ENCODE measurements at regions not wholly inside any gene's neighbourhood (a gene's known extent, or its start where the extent isn't known, plus 50 kb on each side); places are given as distances from the start of the nearest gene placed in this dataset.

DNA sequence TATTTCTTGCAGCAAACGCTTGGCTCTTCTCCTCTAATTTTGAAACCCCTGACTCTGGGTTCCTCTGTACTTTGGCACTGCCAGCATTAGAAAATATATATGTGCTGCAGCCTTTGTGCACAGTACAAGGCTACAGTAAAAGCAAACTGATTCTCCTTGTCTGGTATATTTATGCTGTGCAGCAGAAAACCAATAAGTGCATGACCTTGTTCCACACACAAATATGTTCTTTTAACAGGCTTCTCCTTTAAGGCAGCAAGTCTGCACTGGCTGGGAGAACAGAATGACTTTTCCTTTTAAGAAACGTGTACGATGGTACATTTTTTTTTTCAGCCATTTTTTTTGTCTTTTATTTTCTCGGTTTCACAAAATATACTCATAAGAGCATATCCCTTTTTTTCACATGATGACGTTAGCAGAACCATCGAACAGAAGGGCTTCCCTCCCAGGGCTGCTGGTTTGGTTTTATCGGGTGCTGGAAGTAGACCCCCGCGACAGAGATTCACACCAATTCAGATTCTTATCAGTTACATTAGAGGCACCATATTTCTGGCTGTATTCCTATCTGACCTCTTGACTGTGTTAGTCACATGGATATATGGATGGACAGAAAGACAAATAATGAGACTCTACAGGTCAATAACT is 129.9 kb upstream of the ARID1B start:
- DNase-seq, result no peak

- DNase-seq, result no peak
Measured at GRCh38 chr6:156646496-156646895, 130.7 kb upstream of the ARID1B start.

GRCh38 chr6:156645097-156645496 is 132.1 kb upstream of the ARID1B start:
- no peak for DNase-seq

DNA sequence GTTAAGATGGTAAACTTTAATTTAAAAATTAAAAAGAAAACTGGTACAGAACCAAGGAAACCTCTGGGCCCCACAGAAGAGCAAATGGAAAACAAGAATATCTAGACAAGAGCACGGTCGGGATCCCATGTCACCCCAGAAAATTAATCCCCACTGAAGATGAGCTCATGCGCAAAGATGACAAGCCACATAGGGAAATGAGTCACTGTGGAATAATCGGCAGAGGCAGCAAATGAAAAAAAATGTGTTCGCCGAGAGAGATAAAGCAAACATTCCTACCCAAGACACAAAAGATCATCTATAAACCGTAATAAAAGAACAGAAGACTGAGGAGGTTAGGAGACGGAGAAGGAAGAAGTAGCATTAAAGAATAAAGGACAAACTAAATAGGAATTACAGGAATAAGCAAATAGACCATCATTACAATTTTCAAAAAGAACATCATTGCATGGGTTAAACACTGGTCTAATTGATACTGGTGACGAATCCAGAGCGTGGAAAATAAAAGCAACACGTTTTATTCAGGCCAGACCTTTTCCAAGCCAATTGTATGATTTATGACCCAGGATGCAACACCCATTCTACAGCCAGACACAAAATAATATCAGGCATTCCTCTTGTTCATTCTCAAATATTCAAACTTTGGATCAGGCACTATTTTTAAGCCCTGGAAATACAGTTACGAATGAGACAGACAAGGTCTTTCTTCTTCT is 138.0 kb upstream of the ARID1B start:
- DNase-seq, result no peak

- DNase-seq, result no peak
Measured at GRCh38 chr6:156638581-156638980, 138.6 kb upstream of the ARID1B start.

DNA sequence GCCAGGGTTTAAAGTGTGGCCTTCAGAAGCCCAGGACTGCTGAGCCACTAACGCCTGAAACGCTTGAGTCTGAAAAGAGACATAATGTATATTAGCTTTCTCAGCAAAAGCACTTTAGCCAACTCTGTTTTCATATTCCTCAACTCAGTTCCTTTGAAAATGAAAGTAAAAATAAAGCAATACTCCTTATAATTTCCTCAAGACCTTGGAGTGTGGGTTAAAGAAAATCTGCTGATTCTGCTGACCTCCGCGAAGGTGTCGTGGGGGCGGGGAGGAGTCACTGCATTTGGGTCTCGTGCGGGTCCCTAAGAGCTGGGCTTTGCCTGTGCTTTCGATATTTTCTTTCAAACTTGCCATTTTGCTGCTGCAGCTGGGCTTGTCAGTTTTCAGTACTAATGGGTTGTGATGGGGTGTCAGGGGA is 142.2 kb upstream of the ARID1B start:
- no peak for DNase-seq

DNA sequence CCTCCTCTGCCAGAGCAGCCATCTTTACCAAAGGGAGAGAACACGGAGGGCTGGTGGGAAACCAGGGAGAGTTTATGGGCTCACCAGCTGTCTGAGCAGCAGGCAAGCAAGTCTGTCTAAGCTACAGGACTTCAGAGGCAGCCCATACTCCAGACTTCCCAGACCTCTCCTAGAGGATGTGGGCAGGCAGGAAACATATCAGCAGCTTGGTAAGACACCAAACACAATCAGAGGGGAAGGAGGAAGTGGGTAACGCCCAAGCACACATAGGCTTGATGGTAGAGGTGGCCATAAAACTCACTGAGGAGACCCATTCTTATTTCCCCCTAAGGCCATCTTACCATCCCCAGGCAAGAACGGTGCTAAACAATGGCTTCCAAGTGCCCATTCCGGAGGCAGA is 143.1 kb upstream of the ARID1B start:
- no peak for DNase-seq

DNA sequence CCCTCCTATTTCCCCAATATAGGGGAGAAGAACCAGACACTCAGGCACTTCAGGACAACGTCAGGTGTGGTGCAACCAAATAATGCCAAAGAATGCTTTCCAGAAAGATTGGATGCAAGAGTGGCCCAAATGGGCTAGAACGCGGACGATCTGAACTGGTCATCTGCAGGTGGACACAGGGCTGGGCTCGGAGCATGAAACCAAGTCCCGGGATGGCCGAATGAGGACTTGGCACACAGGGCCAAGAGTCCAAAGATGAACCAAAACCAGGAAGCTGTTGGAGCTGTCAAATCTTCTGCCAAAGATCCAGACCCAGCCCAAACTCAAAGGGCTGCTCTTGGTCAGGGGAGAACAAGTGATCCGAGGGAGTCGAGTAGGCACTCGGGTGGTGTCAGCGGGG is 143.9 kb upstream of the ARID1B start:
- DNase-seq, result no peak

- DNase-seq, result no peak
Measured at GRCh38 chr6:156630613-156631302, 146.4 kb upstream of the ARID1B start.

GRCh38 chr6:156628805-156629204 is 148.4 kb upstream of the ARID1B start:
- no peak for DNase-seq

- DNase-seq, result no peak
Measured at GRCh38 chr6:156627524-156627923, 149.7 kb upstream of the ARID1B start.

DNA sequence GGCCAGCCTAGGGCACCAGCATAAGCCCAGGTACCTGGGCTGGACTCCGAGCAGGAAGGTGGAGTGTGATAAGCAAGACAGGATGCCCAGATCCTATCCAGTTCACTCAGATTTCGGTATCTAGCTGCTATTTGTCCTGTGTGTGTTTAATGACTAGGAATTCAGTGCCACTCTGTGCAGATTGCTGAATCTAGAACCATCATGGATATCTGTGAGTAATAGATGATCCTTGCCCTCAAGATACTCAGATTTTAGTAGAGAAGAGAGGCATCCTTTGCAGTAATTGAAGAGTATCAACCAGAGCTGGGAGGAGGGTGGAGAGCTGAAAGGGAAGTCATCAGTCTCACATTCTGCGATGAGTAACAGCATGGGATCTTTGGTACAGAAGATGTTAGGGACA is 155.0 kb upstream of the ARID1B start:
- DNase-seq, result no peak

DNA sequence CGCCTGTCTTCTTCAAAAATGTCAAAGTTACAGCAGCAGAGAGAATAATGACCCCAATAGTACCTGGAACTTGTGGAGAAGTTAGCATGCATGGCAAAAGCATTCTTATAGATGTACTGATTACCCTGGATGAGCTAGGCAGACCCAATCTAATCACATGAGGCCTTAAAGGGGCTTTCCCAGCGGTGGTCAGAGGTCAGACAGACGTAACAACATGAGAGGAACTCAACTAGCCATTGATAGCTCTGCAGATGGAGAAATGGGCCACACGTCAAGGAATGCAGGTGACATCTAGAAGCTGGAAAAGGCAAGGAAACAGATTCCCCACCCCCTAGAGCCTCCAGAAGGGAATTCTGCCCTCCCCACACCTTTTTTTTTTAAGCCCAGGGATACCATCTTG is 156.8 kb upstream of the ARID1B start:
- DNase-seq, result no peak

DNA sequence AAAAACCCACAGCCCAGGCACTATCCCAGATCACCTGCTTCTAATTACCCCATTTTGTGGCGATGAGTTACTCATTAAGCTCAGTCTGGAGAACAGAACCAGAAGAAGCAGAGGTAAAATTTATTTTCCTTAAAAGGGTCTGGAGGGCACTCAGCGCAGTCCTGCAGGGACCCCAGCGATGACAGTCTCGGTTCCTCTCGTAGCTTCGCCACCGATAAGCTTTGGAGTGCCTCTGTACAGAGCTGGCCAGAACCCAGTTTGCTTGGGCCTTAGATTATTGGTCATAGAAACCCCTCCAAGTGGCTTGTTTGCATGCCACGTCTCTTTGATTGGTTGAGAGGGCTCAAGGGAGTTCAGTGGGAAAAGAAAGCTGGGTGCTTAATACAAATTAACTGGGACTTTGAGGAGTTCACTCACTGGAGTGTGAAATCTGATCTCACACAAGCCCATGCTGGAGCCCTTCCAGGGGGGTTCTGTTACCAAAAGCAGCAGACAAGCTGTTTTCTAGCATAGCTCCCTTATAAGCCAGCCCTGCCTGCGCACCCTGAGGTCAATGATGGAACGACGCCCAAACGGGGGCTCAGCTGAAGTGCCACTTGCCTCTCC is 158.5 kb upstream of the ARID1B start:
- DNase-seq, result no peak

- no peak for DNase-seq
Measured at GRCh38 chr6:156617941-156618340, 159.2 kb upstream of the ARID1B start.

- DNase-seq, result no peak
Measured at GRCh38 chr6:156617376-156617775, 159.8 kb upstream of the ARID1B start.

DNA sequence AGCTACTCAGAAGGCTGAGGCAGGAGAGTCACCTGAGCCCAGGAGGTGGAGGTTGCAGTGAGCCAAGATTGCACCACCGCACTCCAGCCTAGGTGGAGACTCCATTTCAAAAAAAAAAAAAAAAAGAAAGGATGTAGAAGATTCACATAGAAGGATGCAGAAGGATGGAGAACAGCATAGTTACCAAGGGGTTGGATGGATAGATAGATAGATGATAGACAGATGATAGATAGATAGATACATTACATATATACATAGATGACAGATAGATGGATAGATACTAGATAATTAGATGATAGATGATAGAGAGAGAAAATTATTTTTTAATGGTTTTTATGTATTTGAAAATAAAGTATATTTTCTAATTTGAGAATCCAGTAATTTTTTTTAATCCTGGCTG is 160.7 kb upstream of the ARID1B start:
- no peak for DNase-seq

- no peak for DNase-seq
Measured at GRCh38 chr6:156613996-156614395, 163.2 kb upstream of the ARID1B start.

DNA sequence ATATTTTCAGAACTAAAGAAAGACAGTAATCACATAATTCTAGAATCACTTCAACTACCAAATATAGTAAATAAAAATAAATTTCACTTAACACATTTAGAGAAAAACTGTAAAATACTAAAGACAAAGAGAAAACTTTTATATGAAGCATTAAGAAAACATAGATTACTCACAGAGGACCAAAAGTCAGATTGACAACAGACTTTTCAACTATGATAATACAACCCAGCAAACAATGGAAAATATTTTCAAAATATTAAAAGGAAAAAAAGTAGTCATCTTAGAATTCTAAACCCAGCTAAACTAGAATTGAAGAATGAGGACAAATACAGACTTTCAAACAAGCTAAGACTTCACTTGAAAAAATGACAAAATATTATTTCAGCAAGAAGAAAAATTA is 164.8 kb upstream of the ARID1B start:
- DNase-seq, result no peak

DNA sequence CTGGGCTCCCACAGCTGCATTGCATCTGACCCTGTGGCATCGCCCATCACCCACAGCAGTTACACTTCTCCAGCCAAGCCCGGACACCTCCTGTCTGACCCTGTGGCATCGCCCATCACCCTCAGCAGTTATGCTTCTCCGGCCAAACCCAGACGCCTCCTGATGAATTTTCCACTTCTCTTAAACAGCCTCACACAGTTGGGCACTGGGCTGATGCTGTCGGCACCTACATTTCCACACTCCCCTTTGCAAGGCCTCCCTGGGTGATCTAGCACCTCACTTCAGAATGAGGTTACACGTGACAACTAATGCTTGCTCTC is 175.2 kb upstream of the ARID1B start:
- DNase-seq, result no peak

DNA sequence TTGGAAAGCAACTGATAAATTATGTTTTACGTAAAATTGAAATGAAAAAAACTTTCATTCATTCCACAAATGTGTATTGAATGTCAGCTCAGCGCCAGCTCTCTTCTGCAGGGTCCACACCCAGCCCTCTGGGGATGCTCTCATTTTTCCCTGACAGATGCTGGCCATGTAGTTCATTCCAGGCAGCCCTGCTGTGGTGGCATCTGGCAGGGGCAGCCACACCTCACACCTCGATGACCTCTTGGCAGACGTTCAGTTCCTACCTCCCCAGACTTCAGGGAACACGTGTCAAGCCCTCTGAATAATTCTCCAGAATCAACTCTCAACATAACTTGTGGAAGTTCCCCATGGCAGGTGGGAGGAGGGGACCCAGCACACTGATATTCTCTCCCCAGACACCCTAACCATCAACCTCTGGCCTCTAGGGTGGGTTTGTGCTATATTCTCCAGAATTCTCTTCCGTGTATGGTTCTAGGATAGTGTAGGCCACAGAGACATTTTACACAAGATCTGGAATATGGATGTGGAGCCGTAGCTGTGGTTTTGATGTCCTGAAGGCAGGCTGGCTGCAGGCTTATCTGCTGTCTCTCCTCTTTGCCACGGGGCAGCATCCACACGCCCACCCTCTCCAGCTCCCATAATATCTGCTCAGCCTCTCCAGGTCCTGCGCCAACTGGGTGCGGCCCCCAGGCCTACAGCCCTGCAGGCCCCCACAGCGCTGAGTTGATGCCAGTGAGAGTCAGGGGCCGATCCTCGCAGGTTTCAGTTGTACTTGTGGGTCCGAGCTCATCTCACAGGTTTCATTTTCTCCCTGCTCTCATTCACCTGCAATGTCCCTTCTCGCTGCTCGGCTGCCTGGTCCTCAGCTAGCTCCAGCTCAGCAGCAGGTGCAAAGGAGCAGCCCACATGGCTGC is 175.8 kb upstream of the ARID1B start:
- DNase-seq, result no peak

GRCh38 chr6:156600678-156601077 is 176.5 kb upstream of the ARID1B start:
- no peak for DNase-seq

Measured in activated CD4-positive, CD25-positive, alpha-beta regulatory T cell (primary cell).